ENCODE measurements at regions not wholly inside any gene's neighbourhood (a gene's known extent, or its start where the extent isn't known, plus 50 kb on each side); places are given as distances from the start of the nearest gene placed in this dataset.

GRCh38 chr4:180581061-180581460 lies 1662.1 kb upstream of the TENM3 start:
- TF ChIP-seq EP300 (IDR thresholded peaks at IDR 0.05) (no peak), POLR2AphosphoS5 (IDR thresholded peaks at IDR 0.05) (no peak), POLR2A (IDR thresholded peaks at IDR 0.05) (no peak)
- TF ChIP-seq, protein P1, sequence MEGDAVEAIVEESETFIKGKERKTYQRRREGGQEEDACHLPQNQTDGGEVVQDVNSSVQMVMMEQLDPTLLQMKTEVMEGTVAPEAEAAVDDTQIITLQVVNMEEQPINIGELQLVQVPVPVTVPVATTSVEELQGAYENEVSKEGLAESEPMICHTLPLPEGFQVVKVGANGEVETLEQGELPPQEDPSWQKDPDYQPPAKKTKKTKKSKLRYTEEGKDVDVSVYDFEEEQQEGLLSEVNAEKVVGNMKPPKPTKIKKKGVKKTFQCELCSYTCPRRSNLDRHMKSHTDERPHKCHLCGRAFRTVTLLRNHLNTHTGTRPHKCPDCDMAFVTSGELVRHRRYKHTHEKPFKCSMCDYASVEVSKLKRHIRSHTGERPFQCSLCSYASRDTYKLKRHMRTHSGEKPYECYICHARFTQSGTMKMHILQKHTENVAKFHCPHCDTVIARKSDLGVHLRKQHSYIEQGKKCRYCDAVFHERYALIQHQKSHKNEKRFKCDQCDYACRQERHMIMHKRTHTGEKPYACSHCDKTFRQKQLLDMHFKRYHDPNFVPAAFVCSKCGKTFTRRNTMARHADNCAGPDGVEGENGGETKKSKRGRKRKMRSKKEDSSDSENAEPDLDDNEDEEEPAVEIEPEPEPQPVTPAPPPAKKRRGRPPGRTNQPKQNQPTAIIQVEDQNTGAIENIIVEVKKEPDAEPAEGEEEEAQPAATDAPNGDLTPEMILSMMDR (IDR thresholded peaks at IDR 0.05) = no peak

GRCh38 chr4:180587379-180587778 lies 1655.8 kb upstream of the TENM3 start:
- Histone ChIP-seq H3K9me3 (no peaks in the 10 kb centered on the region), H3K36me3 (no peaks in the 10 kb centered on the region), H3K4me3 (no peak overlapping the region), H3K27me3 (no peaks in the 10 kb centered on the region), H3K27ac (no peak overlapping the region), H3K4me1 (no peaks in the 10 kb centered on the region)
- no peak for TF ChIP-seq EP300 (IDR thresholded peaks at IDR 0.05)
- no peak for TF ChIP-seq POLR2AphosphoS5 (IDR thresholded peaks at IDR 0.05)
- TF ChIP-seq, protein P1 (IDR thresholded peaks at IDR 0.05) = no peak
- TF ChIP-seq POLR2A (IDR thresholded peaks at IDR 0.05) = no peak
- DNase-seq (ENCODE audit: low spot score in 2 of 2) = no peak
- WGBS = 62% methylated on average over 5 of the region's 5 CpGs

More at GRCh38 chr4:180581061-180581460, 1662.1 kb upstream of the TENM3 start:
- WGBS = 69% methylated on average over 4 of the region's 4 CpGs
- Histone ChIP-seq H3K4me3 (no peak overlapping the region), H3K9me3 (no peaks in the 10 kb centered on the region), H3K4me1 (no peaks in the 10 kb centered on the region), H3K36me3 (no peaks in the 10 kb centered on the region), H3K27ac (no peak overlapping the region), H3K27me3 (no peaks in the 10 kb centered on the region)
- no peak for DNase-seq (ENCODE audit: low spot score in 2 of 2)

- Histone ChIP-seq H3K27me3 (no peaks in the 10 kb centered on the region), H3K4me3 (no peak overlapping the region), H3K27ac (no peak overlapping the region), H3K4me1 (no peaks in the 10 kb centered on the region), H3K9me3 (no peaks in the 10 kb centered on the region), H3K36me3 (no peaks in the 10 kb centered on the region)
- TF ChIP-seq EP300 (IDR thresholded peaks at IDR 0.05) (no peak), POLR2AphosphoS5 (IDR thresholded peaks at IDR 0.05) (no peak), POLR2A (IDR thresholded peaks at IDR 0.05) (no peak)
- TF ChIP-seq, protein P1 (IDR thresholded peaks at IDR 0.05) = no peak
- no peak for DNase-seq (ENCODE audit: low spot score in 2 of 2)
- 93% methylated on average over 9 of the region's 9 CpGs for WGBS
Measured at GRCh38 chr4:180589575-180589974, 1653.6 kb upstream of the TENM3 start.

DNA sequence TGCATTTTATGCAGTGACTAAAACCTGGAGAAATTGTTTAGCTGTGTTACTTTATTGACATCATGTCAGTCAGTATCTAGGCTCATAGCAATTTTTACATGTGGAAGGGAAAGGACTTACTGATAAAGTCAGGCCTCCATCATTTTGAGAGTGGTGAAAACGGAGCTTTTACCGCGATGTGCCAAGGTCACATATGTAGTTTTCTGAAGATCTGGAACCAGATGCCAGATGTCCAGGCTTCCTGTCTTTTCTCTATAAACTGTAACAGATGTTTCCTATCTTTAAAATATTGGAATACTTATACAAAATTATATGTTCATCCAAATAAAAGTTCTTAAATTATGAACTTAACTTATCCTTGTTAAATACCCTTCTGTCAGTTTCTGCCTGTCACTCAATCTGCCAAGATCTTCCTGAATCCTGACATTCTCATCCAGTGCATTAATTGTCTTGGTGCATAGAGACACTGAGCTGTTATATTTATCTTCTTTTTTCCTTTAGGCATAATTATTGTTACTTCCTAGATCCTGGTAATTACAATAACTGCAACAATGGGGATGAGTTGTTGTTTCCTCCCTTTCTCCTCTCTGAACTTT lies 1646.2 kb upstream of the TENM3 start:
- no peak overlapping the region for H3K27ac ChIP-seq
- TF ChIP-seq, protein P1 (IDR thresholded peaks at IDR 0.05) = no peak
- TF ChIP-seq POLR2AphosphoS5 (IDR thresholded peaks at IDR 0.05) (no peak), EP300 (IDR thresholded peaks at IDR 0.05) (no peak), POLR2A (IDR thresholded peaks at IDR 0.05) (no peak)
- no peaks in the 10 kb centered on the region for H3K4me1 ChIP-seq
- H3K4me3 ChIP-seq = no peak overlapping the region
- H3K9me3 ChIP-seq = no peaks in the 10 kb centered on the region
- no peaks in the 10 kb centered on the region for H3K27me3 ChIP-seq
- 52% methylated on average over 3 of the region's 3 CpGs for WGBS
- no peak for DNase-seq (ENCODE audit: low spot score in 2 of 2)
- H3K36me3 ChIP-seq = no peaks in the 10 kb centered on the region

GRCh38 chr4:180598281-180598680 lies 1644.9 kb upstream of the TENM3 start:
- TF ChIP-seq, protein P1 (IDR thresholded peaks at IDR 0.05) = no peak
- no peak for TF ChIP-seq POLR2AphosphoS5 (IDR thresholded peaks at IDR 0.05)
- TF ChIP-seq POLR2A (IDR thresholded peaks at IDR 0.05) = no peak
- no peak for TF ChIP-seq EP300 (IDR thresholded peaks at IDR 0.05)
- no peak overlapping the region for H3K4me3 ChIP-seq
- H3K9me3 ChIP-seq = no peaks in the 10 kb centered on the region
- no peaks in the 10 kb centered on the region for H3K27me3 ChIP-seq
- H3K27ac ChIP-seq = no peak overlapping the region
- no peaks in the 10 kb centered on the region for H3K36me3 ChIP-seq
- H3K4me1 ChIP-seq = no peaks in the 10 kb centered on the region
- no peak for DNase-seq (ENCODE audit: low spot score in 2 of 2)
